ENCODE measurements at regions not wholly inside any gene's neighbourhood (a gene's known extent, or its start where the extent isn't known, plus 50 kb on each side); places are given as distances from the start of the nearest gene placed in this dataset.

- no peaks in the 10 kb centered on the region for H3K9me3 ChIP-seq (ENCODE audit: control insufficient read depth in 4 of 4, low read length in 3 of 4)
- TF ChIP-seq RXRA (IDR thresholded peaks at IDR 0.05) (no peak), YY1 (IDR thresholded peaks at IDR 0.05) (no peak), FOXA1 (IDR thresholded peaks at IDR 0.05) (no peak), MAX (IDR thresholded peaks at IDR 0.05) (no peak), ATF3 (IDR thresholded peaks at IDR 0.05) (no peak), NR2F2 (IDR thresholded peaks at IDR 0.05) (no peak), RAD21 (IDR thresholded peaks at IDR 0.05) (no peak), EGR1 (IDR thresholded peaks at IDR 0.05; ENCODE audit: low read depth in 2 of 2) (no peak), TAF1 (conservative IDR thresholded peaks at IDR 0.05) (no peak), CTCF (IDR thresholded peaks at IDR 0.05; ENCODE audit: low read depth, low read length, missing input control) (no peak), GABPA (IDR thresholded peaks at IDR 0.05 in 1 of 2, conservative IDR thresholded peaks at IDR 0.05 in 1 of 2) (no peak), REST (IDR thresholded peaks at IDR 0.05) (no peak), FOXA2 (IDR thresholded peaks at IDR 0.05) (no peak)
- DNase-seq (ENCODE audit: low spot score) = no peak
- H3K4me1 ChIP-seq (ENCODE audit: control insufficient read depth in 4 of 4, insufficient read depth in 4 of 4, low read length in 3 of 4) = no peaks in the 10 kb centered on the region
- H3K27me3 ChIP-seq (ENCODE audit: control insufficient read depth in 4 of 4, insufficient read depth in 4 of 4, low read length in 3 of 4) = peaks cover 0 to 4% (median 2%) of the 10 kb centered on the region in 4 donors
- no peak overlapping the region for H3K27ac ChIP-seq (ENCODE audit: low read depth in 1 of 2, low read length in 2 of 2)
- no peak overlapping the region for H3K9ac ChIP-seq (ENCODE audit: low read depth in 1 of 2, low read length in 2 of 2)
- 74% methylated on average over 8 of the region's 8 CpGs for WGBS
- H3K36me3 ChIP-seq (ENCODE audit: control insufficient read depth in 4 of 4, insufficient read depth in 3 of 4, low read depth in 1 of 4, low read length in 3 of 4) = no peaks in the 10 kb centered on the region
- H3K4me3 ChIP-seq (ENCODE audit: low read depth in 1 of 3, low read length in 3 of 3) = no peak overlapping the region
Observed at GRCh38 chr21:23921670-23922418, 1685.4 kb downstream of the MRPL39 start.

- H3K4me3 ChIP-seq (ENCODE audit: low read depth in 1 of 3, low read length in 3 of 3) = no peak overlapping the region
- DNase-seq (ENCODE audit: low spot score) = no peak
- H3K27me3 ChIP-seq (ENCODE audit: control insufficient read depth in 4 of 4, insufficient read depth in 4 of 4, low read length in 3 of 4) = peaks cover 0 to 3% (median 0%) of the 10 kb centered on the region in 4 donors
- H3K4me1 ChIP-seq (ENCODE audit: control insufficient read depth in 4 of 4, insufficient read depth in 4 of 4, low read length in 3 of 4) = no peaks in the 10 kb centered on the region
- H3K27ac ChIP-seq (ENCODE audit: low read depth in 1 of 2, low read length in 2 of 2) = no peak overlapping the region
- H3K36me3 ChIP-seq (ENCODE audit: control insufficient read depth in 4 of 4, insufficient read depth in 3 of 4, low read depth in 1 of 4, low read length in 3 of 4) = no peaks in the 10 kb centered on the region
- WGBS = 76% methylated on average over 3 of the region's 3 CpGs
- H3K9ac ChIP-seq (ENCODE audit: low read depth in 1 of 2, low read length in 2 of 2) = no peak overlapping the region
- no peak for TF ChIP-seq SP1 (IDR thresholded peaks at IDR 0.05)
- no peaks in the 10 kb centered on the region for H3K9me3 ChIP-seq (ENCODE audit: control insufficient read depth in 4 of 4, low read length in 3 of 4)
Observed at GRCh38 chr21:23900727-23901126, 1706.6 kb downstream of the MRPL39 start.
